Esophagus muscularis mucosa (tissue), 3 donors: ENCODE measurements at regions not wholly inside any gene's neighbourhood (a gene's known extent, or its start where the extent isn't known, plus 50 kb on each side); places are given as distances from the start of the nearest gene placed in this dataset.

Experiments
- CTCF ChIP-seq, 3 experiments: fragments of 200-600 bp in 2 of 3; fragments of 450-650 bp in 1 of 3; sonication (generic) in 2 of 3; IDR thresholded peaks; one replicate each; pipeline ENCODE4 v1.5.1; 2017 to 2019; ENCODE audit warnings: antibody characterized with exemption in 3 of 3, mild to moderate bottlenecking in 2 of 3, moderate library complexity in 1 of 3
- POLR2A ChIP-seq: fragments of 450-650 bp; IDR thresholded peaks from one replicate; pipeline ENCODE4 v1.6.1; 2017; ENCODE audit warnings: antibody characterized with exemption, moderate library complexity, mild to moderate bottlenecking, low read depth
- POLR2AphosphoS5 ChIP-seq, 2 donors: sonication (generic); formaldehyde crosslinking; IDR thresholded peaks; one replicate each; pipeline ENCODE4 v1.6.1; 2017; ENCODE audit warnings: antibody characterized with exemption in 2 of 2

GRCh38 chr6:22363714-22364239 lies 66.9 kb upstream of the PRL start:
- TF ChIP-seq CTCF (IDR thresholded peaks at IDR 0.05) (no peak), POLR2A (no peak), POLR2AphosphoS5 (IDR thresholded peaks at IDR 0.05) (no peak)
